GM12874 (cell line): ENCODE measurements at regions not wholly inside any gene's neighbourhood (a gene's known extent, or its start where the extent isn't known, plus 50 kb on each side); places are given as distances from the start of the nearest gene placed in this dataset.

Experiments used
- CTCF ChIP-seq: IDR thresholded peaks from 2 replicates; pipeline ENCODE4 v1.5.1; 2011; ENCODE audit warnings: low read depth, mild to moderate bottlenecking, control low read depth, low read length, moderate library complexity; ENCODE audit not compliant: insufficient read depth

GRCh38 chr7:106570146-106570545 lies 90.8 kb downstream of the CCDC71L start:
- no peak for TF ChIP-seq CTCF

GRCh38 chr7:106569500-106569929 lies 91.4 kb downstream of the CCDC71L start:
- TF ChIP-seq CTCF = no peak

GRCh38 chr7:106568680-106569499 lies 92.1 kb downstream of the CCDC71L start:
- no peak for TF ChIP-seq CTCF

- TF ChIP-seq CTCF = no peak
Measured at GRCh38 chr7:106568002-106568679, 92.8 kb downstream of the CCDC71L start.

GRCh38 chr7:106566672-106567071 lies 94.3 kb downstream of the CCDC71L start:
- no peak for TF ChIP-seq CTCF

- no peak for TF ChIP-seq CTCF
Measured at GRCh38 chr7:106566196-106566595, 94.8 kb downstream of the CCDC71L start.

GRCh38 chr7:106565428-106565827 lies 95.5 kb downstream of the CCDC71L start:
- no peak for TF ChIP-seq CTCF
